ENCODE measurements at regions not wholly inside any gene's neighbourhood (a gene's known extent, or its start where the extent isn't known, plus 50 kb on each side); places are given as distances from the start of the nearest gene placed in this dataset.

GRCh38 chr3:46123646-46124045 is 84.5 kb downstream of the CCR1 start:
- Histone ChIP-seq H3K4me1 (ENCODE audit: insufficient read depth) (peaks cover 13% of the 10 kb centered on the region), H3K27ac (no peak overlapping the region)

GRCh38 chr3:46122091-46122490 is 86.0 kb downstream of the CCR1 start:
- no peaks in the 10 kb centered on the region for H4K20me1 ChIP-seq (ENCODE audit: insufficient read depth)
- no peak for TF ChIP-seq EZH2 (IDR thresholded peaks at IDR 0.05; ENCODE audit: insufficient read depth, poor library complexity, severe bottlenecking)
- H3K27ac ChIP-seq = no peak overlapping the region
- no peak overlapping the region for H3K9ac ChIP-seq
- H3K9me2 ChIP-seq (ENCODE audit: insufficient read depth) = no peaks in the 10 kb centered on the region
- no peak overlapping the region for H3K4me2 ChIP-seq (ENCODE audit: unreplicated experiment)
- no peak overlapping the region for H2AFZ ChIP-seq
- DNase-seq = no peak
- H3K9me3 ChIP-seq (ENCODE audit: low read depth) = no peaks in the 10 kb centered on the region
- H3K4me1 ChIP-seq (ENCODE audit: insufficient read depth) = peaks cover 2% of the 10 kb centered on the region; the same call in 1 of the 2 replicates
- no peaks in the 10 kb centered on the region for H3K79me2 ChIP-seq (ENCODE audit: insufficient read depth)
- in situ Hi-C loops (cut with MboI) = no loop called here
- no peaks in the 10 kb centered on the region for H3K36me3 ChIP-seq (ENCODE audit: low read depth)
- H3K4me3 ChIP-seq = no peak overlapping the region
- 71 to 75% methylated on average over 2 of the region's 2 CpGs for WGBS, 2 experiments (ENCODE audit: low coverage in 1 of 2, low lambda C conversion rate in 2 of 2, missing lambda C conversion rate in 2 of 2)
- H3K27me3 ChIP-seq (replicated peaks; ENCODE audit: insufficient read depth) = no peaks in the 10 kb centered on the region
- peaks cover 7% of the 10 kb centered on the region for H3F3A ChIP-seq (ENCODE audit: insufficient read depth)

More at GRCh38 chr3:46123646-46124045, 84.5 kb downstream of the CCR1 start:
- Histone ChIP-seq H3K4me2 (ENCODE audit: unreplicated experiment) (no peak overlapping the region), H4K20me1 (ENCODE audit: insufficient read depth) (no peaks in the 10 kb centered on the region), H3F3A (ENCODE audit: insufficient read depth) (peaks cover 16% of the 10 kb centered on the region), H2AFZ (no peak overlapping the region), H3K79me2 (ENCODE audit: insufficient read depth) (no peaks in the 10 kb centered on the region), H3K9ac (no peak overlapping the region), H3K4me3 (no peak overlapping the region), H3K27me3 (replicated peaks; ENCODE audit: insufficient read depth) (no peaks in the 10 kb centered on the region), H3K36me3 (ENCODE audit: low read depth) (no peaks in the 10 kb centered on the region), H3K9me2 (ENCODE audit: insufficient read depth) (no peaks in the 10 kb centered on the region), H3K9me3 (ENCODE audit: low read depth) (no peaks in the 10 kb centered on the region)
- TF ChIP-seq EZH2 (IDR thresholded peaks at IDR 0.05; ENCODE audit: insufficient read depth, poor library complexity, severe bottlenecking) = no peak
- no peak for TF ChIP-seq EZH2phosphoT487 (IDR thresholded peaks at IDR 0.05; ENCODE audit: insufficient read depth, low read depth)
- in situ Hi-C loops (cut with MboI) = no loop called here
- no peak for DNase-seq
- 90 to 100% methylated on average over 3 of the region's 3 CpGs for WGBS, 2 experiments (ENCODE audit: low coverage in 1 of 2, low lambda C conversion rate in 2 of 2, missing lambda C conversion rate in 2 of 2)

- Histone ChIP-seq H3K4me3 (no peak overlapping the region), H3K27ac (no peak overlapping the region), H2AFZ (no peak overlapping the region), H3K9ac (no peak overlapping the region), H3K9me2 (ENCODE audit: insufficient read depth) (no peaks in the 10 kb centered on the region), H3K79me2 (ENCODE audit: insufficient read depth) (no peaks in the 10 kb centered on the region), H3K27me3 (replicated peaks; ENCODE audit: insufficient read depth) (no peaks in the 10 kb centered on the region), H3K36me3 (ENCODE audit: low read depth) (no peaks in the 10 kb centered on the region), H3K4me1 (ENCODE audit: insufficient read depth) (no peaks in the 10 kb centered on the region), H4K20me1 (ENCODE audit: insufficient read depth) (no peaks in the 10 kb centered on the region), H3K9me3 (ENCODE audit: low read depth) (no peaks in the 10 kb centered on the region), H3F3A (ENCODE audit: insufficient read depth) (no peaks in the 10 kb centered on the region), H3K4me2 (ENCODE audit: unreplicated experiment) (no peak overlapping the region)
- no peak for DNase-seq
- 61 to 71% methylated on average over 1 of the region's 1 CpG for WGBS, 2 experiments (ENCODE audit: low coverage in 1 of 2, low lambda C conversion rate in 2 of 2, missing lambda C conversion rate in 2 of 2)
- in situ Hi-C loops (cut with MboI) = no loop called here
- TF ChIP-seq EZH2 (IDR thresholded peaks at IDR 0.05; ENCODE audit: insufficient read depth, poor library complexity, severe bottlenecking) (no peak), EZH2phosphoT487 (IDR thresholded peaks at IDR 0.05; ENCODE audit: insufficient read depth, low read depth) (no peak)
These were observed 87.1 kb downstream of the CCR1 start for GRCh38 chr3:46120983-46121382.

GRCh38 chr3:46119709-46120498 is 88.2 kb downstream of the CCR1 start:
- H3K27ac ChIP-seq = no peak overlapping the region

More at GRCh38 chr3:46119709-46120498, 88.2 kb downstream of the CCR1 start:
- in situ Hi-C loops (cut with MboI) = no loop called here
- no peaks in the 10 kb centered on the region for H3K9me2 ChIP-seq (ENCODE audit: insufficient read depth)
- TF ChIP-seq EZH2 (IDR thresholded peaks at IDR 0.05; ENCODE audit: insufficient read depth, poor library complexity, severe bottlenecking) (no peak), EZH2phosphoT487 (IDR thresholded peaks at IDR 0.05; ENCODE audit: insufficient read depth, low read depth) (no peak)
- H3K9ac ChIP-seq = no peak overlapping the region
- H3K4me2 ChIP-seq (ENCODE audit: unreplicated experiment) = no peak overlapping the region
- 63 to 72% methylated on average over 4 of the region's 4 CpGs for WGBS, 2 experiments (ENCODE audit: low coverage in 1 of 2, low lambda C conversion rate in 2 of 2, missing lambda C conversion rate in 2 of 2)
- H3F3A ChIP-seq (ENCODE audit: insufficient read depth) = peaks cover 6% of the 10 kb centered on the region
- H3K27me3 ChIP-seq (replicated peaks; ENCODE audit: insufficient read depth) = no peaks in the 10 kb centered on the region
- no peaks in the 10 kb centered on the region for H3K79me2 ChIP-seq (ENCODE audit: insufficient read depth)
- no peak overlapping the region for H2AFZ ChIP-seq
- H3K36me3 ChIP-seq (ENCODE audit: low read depth) = no peaks in the 10 kb centered on the region
- no peak overlapping the region for H3K4me3 ChIP-seq
- H3K9me3 ChIP-seq (ENCODE audit: low read depth) = no peaks in the 10 kb centered on the region
- no peak for DNase-seq
- peaks cover 3% of the 10 kb centered on the region for H3K4me1 ChIP-seq (ENCODE audit: insufficient read depth)
- H4K20me1 ChIP-seq (ENCODE audit: insufficient read depth) = no peaks in the 10 kb centered on the region
